Left ventricle myocardium inferior (tissue), 1 donor: ENCODE measurements at regions not wholly inside any gene's neighbourhood (a gene's known extent, or its start where the extent isn't known, plus 50 kb on each side); places are given as distances from the start of the nearest gene placed in this dataset.
A peak's percentile ranks its signal among the peaks of the same experiment; 100 is the strongest.

ENCODE experiments used
- DNase-seq: peaks from one replicate; pipeline ENCODE4 v3.0.0-alpha.2; 2020
- H3K27ac ChIP-seq: fragments of 200-600 bp; replicated peaks from 2 replicates; pipeline ENCODE4 v1.8.0; 2021
- H3K27me3 ChIP-seq: fragments of 200-600 bp; 2 replicates; pipeline ENCODE4 v1.8.0; 2021; ENCODE audit warnings: low read depth
- H3K36me3 ChIP-seq: fragments of 200-600 bp; 2 replicates; pipeline ENCODE4 v1.8.0; 2021
- H3K4me1 ChIP-seq: fragments of 200-600 bp; 2 replicates; pipeline ENCODE4 v1.8.0; 2021
- H3K4me3 ChIP-seq: fragments of 200-600 bp; 2 replicates; pipeline ENCODE4 v1.8.0; 2021; ENCODE audit warnings: mild to moderate bottlenecking, moderate library complexity
- H3K9me3 ChIP-seq: fragments of 200-600 bp; replicated peaks from 2 replicates; pipeline ENCODE4 v1.8.0; 2021
- CTCF ChIP-seq: fragments of 200-600 bp; IDR thresholded peaks from 2 replicates; pipeline ENCODE4 v1.8.0; 2021; ENCODE audit warnings: antibody characterized with exemption, mild to moderate bottlenecking, borderline replicate concordance
- intact Hi-C: fragments of 100-400 bp; cut with micrococcal nuclease; formaldehyde crosslinking; loops from one replicate; pipeline ENCODE4 v1.11.0; 2022
- donor health status: DM: no; HTN: yes; CAD: no; lungs with severe emphysema.

DNA sequence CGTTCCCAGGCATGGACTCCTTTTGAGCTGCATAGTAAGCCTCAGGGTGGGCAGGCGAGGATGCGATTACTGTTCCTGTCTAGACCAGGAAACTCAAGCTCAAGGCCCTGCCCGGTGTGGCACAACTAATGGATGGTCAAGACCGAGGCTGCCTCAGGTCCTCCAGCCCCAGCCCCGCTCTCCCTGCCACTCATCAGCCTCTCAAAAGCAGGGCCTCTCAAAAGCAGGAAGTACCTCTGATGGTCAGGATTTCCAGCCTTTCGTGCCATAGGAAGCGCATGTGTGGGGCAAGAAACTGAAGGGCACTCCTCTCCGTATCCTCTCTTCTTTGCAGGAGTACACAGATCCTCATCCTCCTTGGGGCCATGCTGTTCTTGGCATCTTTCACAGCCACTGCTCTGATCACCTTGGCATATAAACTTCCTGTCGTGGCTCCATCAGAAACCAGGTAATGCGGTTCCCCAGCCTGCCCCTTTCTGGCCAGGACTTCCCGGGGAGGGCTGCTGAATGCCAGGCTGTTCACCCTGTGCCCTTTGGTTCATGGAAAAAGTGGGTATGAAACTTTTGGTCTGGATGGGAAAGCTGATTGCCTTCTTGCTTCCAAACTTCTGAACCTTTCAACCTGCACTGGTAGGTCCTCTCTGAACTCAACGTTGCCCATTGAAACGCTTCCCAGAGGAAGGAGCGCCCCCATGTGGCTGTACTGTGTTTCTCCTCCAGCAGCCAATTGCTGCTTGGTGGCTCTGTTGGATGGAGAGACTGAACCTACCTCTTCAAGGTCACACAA is 82.8 kb upstream of the SEC11C start:
- Histone ChIP-seq H3K27me3 (no peaks in the 10 kb centered on the region), H3K36me3 (no peaks in the 10 kb centered on the region), H3K4me1 (peaks cover 45% of the 10 kb centered on the region), H3K4me3 (no peak overlapping the region), H3K27ac (no peak overlapping the region), H3K9me3 (no peaks in the 10 kb centered on the region)
- intact Hi-C loops: no loop called here
- DNase-seq: peak; percentile 59
- TF ChIP-seq CTCF: peak; percentile 76

GRCh38 chr18:59057493-59057795 is 82.2 kb upstream of the SEC11C start:
- Histone ChIP-seq H3K4me3 (no peak overlapping the region), H3K27me3 (no peaks in the 10 kb centered on the region), H3K4me1 (peaks cover 45% of the 10 kb centered on the region), H3K9me3 (no peaks in the 10 kb centered on the region), H3K36me3 (no peaks in the 10 kb centered on the region), H3K27ac (no peak overlapping the region)
- intact Hi-C loops: no loop called here
- TF ChIP-seq CTCF: peak; percentile 4
- no peak for DNase-seq

- Histone ChIP-seq H3K36me3 (no peaks in the 10 kb centered on the region), H3K4me1 (peaks cover 45% of the 10 kb centered on the region), H3K27me3 (no peaks in the 10 kb centered on the region), H3K9me3 (no peaks in the 10 kb centered on the region), H3K4me3 (no peak overlapping the region), H3K27ac (no peak overlapping the region)
- TF ChIP-seq CTCF: no peak
- DNase-seq: no peak
- intact Hi-C loops: no loop called here
Measured at GRCh38 chr18:59057969-59058368, 81.7 kb upstream of the SEC11C start.

- H3K27ac ChIP-seq: no peak overlapping the region
- intact Hi-C loops: no loop called here
Measured at GRCh38 chr18:59059140-59059539, 80.5 kb upstream of the SEC11C start.

DNA sequence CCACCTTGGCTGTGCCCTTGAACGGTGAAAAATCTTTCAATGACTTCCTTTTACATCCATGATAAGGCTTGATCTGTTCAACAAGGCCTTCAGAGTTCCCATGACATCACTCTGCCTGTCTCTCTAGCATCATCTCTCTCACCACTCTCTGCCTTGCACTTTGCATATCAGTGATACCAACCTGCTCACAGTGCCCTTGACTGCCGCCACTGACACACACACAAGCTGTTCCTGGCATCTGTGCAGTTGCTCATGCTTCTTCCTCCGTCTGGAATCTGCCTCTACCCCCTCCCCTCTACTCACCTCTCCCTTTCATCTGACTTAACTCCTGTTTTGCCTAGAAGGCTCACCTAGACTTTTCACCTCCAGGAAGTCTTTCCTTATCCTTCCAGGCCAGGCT is 79.1 kb upstream of the SEC11C start:
- Histone ChIP-seq H3K27me3 (no peaks in the 10 kb centered on the region), H3K4me3 (no peak overlapping the region), H3K9me3 (no peaks in the 10 kb centered on the region), H3K27ac (no peak overlapping the region), H3K36me3 (no peaks in the 10 kb centered on the region), H3K4me1 (peaks cover 43% of the 10 kb centered on the region)
- no peak for TF ChIP-seq CTCF
- no peak for DNase-seq
- intact Hi-C loops: loop anchor here (10.0 kb wide), 2 partner anchors 196 to 536 kb away; partner anchors contain the start of gene ZNF532

More at GRCh38 chr18:59059140-59059539, 80.5 kb upstream of the SEC11C start:
- H3K27me3 ChIP-seq: no peaks in the 10 kb centered on the region
- H3K4me3 ChIP-seq: no peak overlapping the region
- no peaks in the 10 kb centered on the region for H3K9me3 ChIP-seq
- no peak for DNase-seq
- no peaks in the 10 kb centered on the region for H3K36me3 ChIP-seq
- H3K4me1 ChIP-seq: peaks cover 50% of the 10 kb centered on the region
- no peak for TF ChIP-seq CTCF
